ENCODE measurements at regions not wholly inside any gene's neighbourhood (a gene's known extent, or its start where the extent isn't known, plus 50 kb on each side); places are given as distances from the start of the nearest gene placed in this dataset.
"Not testable (repeated sequence)": the region's sequence is repeated elsewhere in the genome, so short reads cannot be mapped to it uniquely, and the experiment has no call there.

GRCh38 chr11:44379141-44380008 is 69.4 kb upstream of the ALX4 start:
- POLR2A ChIA-PET = no interaction called here
- no peak for ATAC-seq (ENCODE audit: low read depth)
- no peak overlapping the region for H3K27ac Mint-ChIP-seq
- no peak for DNase-seq
- no peaks in the 10 kb centered on the region for H3K36me3 Mint-ChIP-seq
- H3K27me3 Mint-ChIP-seq = peaks cover 4% of the 10 kb centered on the region
- no peak overlapping the region for H3K4me3 Mint-ChIP-seq
- no peaks in the 10 kb centered on the region for H3K4me1 Mint-ChIP-seq
- no peaks in the 10 kb centered on the region for H3K9me3 Mint-ChIP-seq

GRCh38 chr11:44380009-44380313 is 70.0 kb upstream of the ALX4 start:
- no peaks in the 10 kb centered on the region for H3K4me1 Mint-ChIP-seq
- H3K36me3 Mint-ChIP-seq = no peaks in the 10 kb centered on the region
- ATAC-seq (ENCODE audit: low read depth) (no peak), DNase-seq (no peak)
- no peak overlapping the region for H3K4me3 Mint-ChIP-seq
- no peaks in the 10 kb centered on the region for H3K9me3 Mint-ChIP-seq
- H3K27me3 Mint-ChIP-seq = peaks cover 4% of the 10 kb centered on the region
- POLR2A ChIA-PET = no interaction called here
- H3K27ac Mint-ChIP-seq = no peak overlapping the region

- POLR2A ChIA-PET = no interaction called here
- Mint-ChIP-seq H3K36me3 (no peaks in the 10 kb centered on the region), H3K27me3 (peaks cover 4% of the 10 kb centered on the region), H3K4me3 (no peak overlapping the region), H3K27ac (no peak overlapping the region), H3K9me3 (no peaks in the 10 kb centered on the region), H3K4me1 (no peaks in the 10 kb centered on the region)
- DNase-seq (no peak), ATAC-seq (ENCODE audit: low read depth) (no peak)
These were observed 70.9 kb upstream of the ALX4 start for GRCh38 chr11:44380820-44381219.

- Mint-ChIP-seq H3K27me3 (peaks cover 7% of the 10 kb centered on the region), H3K4me3 (no peak overlapping the region), H3K36me3 (no peaks in the 10 kb centered on the region), H3K9me3 (no peaks in the 10 kb centered on the region), H3K27ac (no peak overlapping the region), H3K4me1 (no peaks in the 10 kb centered on the region)
- POLR2A ChIA-PET = no interaction called here
- DNase-seq (no peak), ATAC-seq (ENCODE audit: low read depth) (no peak)
These were observed 71.3 kb upstream of the ALX4 start for GRCh38 chr11:44381261-44381660.

- no peaks in the 10 kb centered on the region for H3K4me1 Mint-ChIP-seq
- POLR2A ChIA-PET = no interaction called here
- H3K9me3 Mint-ChIP-seq = no peaks in the 10 kb centered on the region
- ATAC-seq (ENCODE audit: low read depth) (no peak), DNase-seq (no peak)
- no peaks in the 10 kb centered on the region for H3K36me3 Mint-ChIP-seq
- no peak overlapping the region for H3K4me3 Mint-ChIP-seq
- H3K27me3 Mint-ChIP-seq = peaks cover 11% of the 10 kb centered on the region
- no peak overlapping the region for H3K27ac Mint-ChIP-seq
These were observed 72.2 kb upstream of the ALX4 start for GRCh38 chr11:44382118-44382517.

- POLR2A ChIA-PET = no interaction called here
- ATAC-seq (ENCODE audit: low read depth) (no peak), DNase-seq (no peak)
- Mint-ChIP-seq H3K36me3 (no peaks in the 10 kb centered on the region), H3K4me3 (no peak overlapping the region), H3K4me1 (no peaks in the 10 kb centered on the region), H3K27ac (no peak overlapping the region), H3K27me3 (peaks cover 11% of the 10 kb centered on the region), H3K9me3 (no peaks in the 10 kb centered on the region)
These were observed 72.8 kb upstream of the ALX4 start for GRCh38 chr11:44382656-44383240.

- no peak for ATAC-seq (ENCODE audit: low read depth)
- H3K27ac Mint-ChIP-seq = no peak overlapping the region
- no peak for DNase-seq
- POLR2A ChIA-PET = no interaction called here
- no peaks in the 10 kb centered on the region for H3K4me1 Mint-ChIP-seq
- H3K4me3 Mint-ChIP-seq = no peak overlapping the region
- no peaks in the 10 kb centered on the region for H3K36me3 Mint-ChIP-seq
- H3K9me3 Mint-ChIP-seq = no peaks in the 10 kb centered on the region
- H3K27me3 Mint-ChIP-seq = peaks cover 12% of the 10 kb centered on the region
These were observed 73.3 kb upstream of the ALX4 start for GRCh38 chr11:44383246-44383645.

GRCh38 chr11:44387415-44387814 is 77.5 kb upstream of the ALX4 start:
- peaks cover 2% of the 10 kb centered on the region for H3K4me1 Mint-ChIP-seq
- H3K9me3 Mint-ChIP-seq = peaks cover 2% of the 10 kb centered on the region
- no peak overlapping the region for H3K4me3 Mint-ChIP-seq
- POLR2A ChIA-PET = no interaction called here
- H3K27ac Mint-ChIP-seq = no peak overlapping the region
- no peak for ATAC-seq (ENCODE audit: low read depth)
- no peaks in the 10 kb centered on the region for H3K36me3 Mint-ChIP-seq
- peaks cover 25% of the 10 kb centered on the region for H3K27me3 Mint-ChIP-seq
- DNase-seq = no peak

GRCh38 chr11:44387825-44388224 is 77.9 kb upstream of the ALX4 start:
- ATAC-seq (ENCODE audit: low read depth) (no peak), DNase-seq (no peak)
- Mint-ChIP-seq H3K36me3 (no peaks in the 10 kb centered on the region), H3K9me3 (peaks cover 2% of the 10 kb centered on the region), H3K4me1 (peaks cover 2% of the 10 kb centered on the region), H3K27ac (no peak overlapping the region), H3K4me3 (no peak overlapping the region), H3K27me3 (peaks cover 25% of the 10 kb centered on the region)
- POLR2A ChIA-PET = no interaction called here

- Mint-ChIP-seq H3K9me3 (peaks cover 2% of the 10 kb centered on the region), H3K36me3 (no peaks in the 10 kb centered on the region), H3K4me3 (peak overlapping the region; percentile 28), H3K27ac (no peak overlapping the region), H3K27me3 (peaks cover 28% of the 10 kb centered on the region), H3K4me1 (peaks cover 2% of the 10 kb centered on the region)
- POLR2A ChIA-PET = no interaction called here
- no peak for ATAC-seq (ENCODE audit: low read depth)
- no peak for DNase-seq
These were observed 79.1 kb upstream of the ALX4 start for GRCh38 chr11:44388828-44389657.

GRCh38 chr11:44389963-44390605 is 80.1 kb upstream of the ALX4 start:
- peaks cover 3% of the 10 kb centered on the region for H3K9me3 Mint-ChIP-seq
- ATAC-seq (ENCODE audit: low read depth) (no peak), DNase-seq (no peak)
- H3K4me3 Mint-ChIP-seq = no peak overlapping the region
- H3K36me3 Mint-ChIP-seq = no peaks in the 10 kb centered on the region
- POLR2A ChIA-PET = no interaction called here
- peaks cover 2% of the 10 kb centered on the region for H3K4me1 Mint-ChIP-seq
- peaks cover 28% of the 10 kb centered on the region for H3K27me3 Mint-ChIP-seq
- no peak overlapping the region for H3K27ac Mint-ChIP-seq

GRCh38 chr11:44391004-44391403 is 81.1 kb upstream of the ALX4 start:
- H3K36me3 Mint-ChIP-seq, POLR2A ChIA-PET: not testable (repeated sequence)

GRCh38 chr11:44396746-44397145 is 86.8 kb upstream of the ALX4 start:
- H3K9me3 Mint-ChIP-seq; ATAC-seq (ENCODE audit: low read depth); POLR2A ChIA-PET; DNase-seq; H3K36me3 Mint-ChIP-seq; H3K4me1 Mint-ChIP-seq; H3K4me3 Mint-ChIP-seq; H3K27ac Mint-ChIP-seq: not testable (repeated sequence)
- H3K27me3 Mint-ChIP-seq = peaks cover 12% of the 10 kb centered on the region

More at GRCh38 chr11:44391004-44391403, 81.1 kb upstream of the ALX4 start:
- H3K9me3 Mint-ChIP-seq; H3K4me1 Mint-ChIP-seq; H3K4me3 Mint-ChIP-seq; DNase-seq; ATAC-seq (ENCODE audit: low read depth); H3K27ac Mint-ChIP-seq: not testable (repeated sequence)
- H3K27me3 Mint-ChIP-seq = peaks cover 32% of the 10 kb centered on the region
